Endometrium (tissue), 2 donors: ENCODE measurements at regions not wholly inside any gene's neighbourhood (a gene's known extent, or its start where the extent isn't known, plus 50 kb on each side); places are given as distances from the start of the nearest gene placed in this dataset.
"Not testable (repeated sequence)": the region's sequence is repeated elsewhere in the genome, so short reads cannot be mapped to it uniquely, and the experiment has no call there.

Source experiments
- FAIRE-seq: peaks from 2 replicates; lab custom pipeline; 2012; peaks lifted over from hg19 to GRCh38; lab: Jason Lieb, UNC
- donor health status: control.
- donor health status: control.

- FAIRE-seq = no peak
Measured at GRCh38 chr11:134978388-134979088, 566.5 kb upstream of the B3GAT1 start.

GRCh38 chr11:134976551-134976950 lies 564.5 kb upstream of the B3GAT1 start:
- FAIRE-seq = no peak

- FAIRE-seq = no peak
Measured at GRCh38 chr11:134975866-134976376, 563.9 kb upstream of the B3GAT1 start.

- FAIRE-seq = no peak
Measured at GRCh38 chr11:134973801-134974200, 561.8 kb upstream of the B3GAT1 start.

GRCh38 chr11:134971381-134971780 lies 559.3 kb upstream of the B3GAT1 start:
- no peak for FAIRE-seq

GRCh38 chr11:134967746-134968145 lies 555.7 kb upstream of the B3GAT1 start:
- no peak for FAIRE-seq

- FAIRE-seq = not testable (repeated sequence)
Measured at GRCh38 chr11:134961386-134961785, 549.3 kb upstream of the B3GAT1 start.

- FAIRE-seq = no peak
Measured at GRCh38 chr11:134958870-134959269, 546.8 kb upstream of the B3GAT1 start.

- no peak for FAIRE-seq
Measured at GRCh38 chr11:134958336-134958640, 546.2 kb upstream of the B3GAT1 start.

GRCh38 chr11:134957540-134958335 lies 545.7 kb upstream of the B3GAT1 start:
- FAIRE-seq = no peak

GRCh38 chr11:134956450-134957210 lies 544.6 kb upstream of the B3GAT1 start:
- no peak for FAIRE-seq

- not testable (repeated sequence) for FAIRE-seq
Measured at GRCh38 chr11:134955970-134956369, 543.9 kb upstream of the B3GAT1 start.

- no peak for FAIRE-seq
Measured at GRCh38 chr11:134955281-134955680, 543.2 kb upstream of the B3GAT1 start.

GRCh38 chr11:134954456-134954855 lies 542.4 kb upstream of the B3GAT1 start:
- FAIRE-seq = not testable (repeated sequence)

- FAIRE-seq = not testable (repeated sequence)
Measured at GRCh38 chr11:134953417-134953970, 541.5 kb upstream of the B3GAT1 start.

GRCh38 chr11:134951305-134951700 lies 539.3 kb upstream of the B3GAT1 start:
- no peak for FAIRE-seq

- FAIRE-seq = no peak
Measured at GRCh38 chr11:134950692-134951304, 538.8 kb upstream of the B3GAT1 start.

- FAIRE-seq = no peak
Measured at GRCh38 chr11:134949121-134950090, 537.4 kb upstream of the B3GAT1 start.

- no peak for FAIRE-seq
Measured at GRCh38 chr11:134947556-134947955, 535.5 kb upstream of the B3GAT1 start.

GRCh38 chr11:134945993-134946392 lies 534.0 kb upstream of the B3GAT1 start:
- no peak for FAIRE-seq

GRCh38 chr11:134944986-134945385 lies 532.9 kb upstream of the B3GAT1 start:
- no peak for FAIRE-seq
